Fibroblast of lung (primary cell): ENCODE measurements at regions not wholly inside any gene's neighbourhood (a gene's known extent, or its start where the extent isn't known, plus 50 kb on each side); places are given as distances from the start of the nearest gene placed in this dataset.

Experiments used
- EZH2 ChIP-seq: IDR thresholded peaks from 2 replicates; pipeline ENCODE4 v1.5.1; 2012; ENCODE audit warnings: low read length, control low read depth, mild to moderate bottlenecking; ENCODE audit errors: missing control alignments
- TF ChIP-seq, protein P1 (sequence below), 2 donors: IDR thresholded peaks in 1 of 2; conservative IDR thresholded peaks in 1 of 2; 1 replicate in 1 of 2; 2 replicates in 1 of 2; pipeline ENCODE4 v1.5.1; 2011 to 2012; ENCODE audit warnings: low read length in 2 of 2, control low read depth in 1 of 2, inconsistent platforms in 1 of 2, low read depth in 1 of 2, mild to moderate bottlenecking in 1 of 2

GRCh38 chr3:14285548-14285925, 106.9 kb downstream of the LSM3 start:
- TF ChIP-seq, protein P1, sequence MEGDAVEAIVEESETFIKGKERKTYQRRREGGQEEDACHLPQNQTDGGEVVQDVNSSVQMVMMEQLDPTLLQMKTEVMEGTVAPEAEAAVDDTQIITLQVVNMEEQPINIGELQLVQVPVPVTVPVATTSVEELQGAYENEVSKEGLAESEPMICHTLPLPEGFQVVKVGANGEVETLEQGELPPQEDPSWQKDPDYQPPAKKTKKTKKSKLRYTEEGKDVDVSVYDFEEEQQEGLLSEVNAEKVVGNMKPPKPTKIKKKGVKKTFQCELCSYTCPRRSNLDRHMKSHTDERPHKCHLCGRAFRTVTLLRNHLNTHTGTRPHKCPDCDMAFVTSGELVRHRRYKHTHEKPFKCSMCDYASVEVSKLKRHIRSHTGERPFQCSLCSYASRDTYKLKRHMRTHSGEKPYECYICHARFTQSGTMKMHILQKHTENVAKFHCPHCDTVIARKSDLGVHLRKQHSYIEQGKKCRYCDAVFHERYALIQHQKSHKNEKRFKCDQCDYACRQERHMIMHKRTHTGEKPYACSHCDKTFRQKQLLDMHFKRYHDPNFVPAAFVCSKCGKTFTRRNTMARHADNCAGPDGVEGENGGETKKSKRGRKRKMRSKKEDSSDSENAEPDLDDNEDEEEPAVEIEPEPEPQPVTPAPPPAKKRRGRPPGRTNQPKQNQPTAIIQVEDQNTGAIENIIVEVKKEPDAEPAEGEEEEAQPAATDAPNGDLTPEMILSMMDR (conservative IDR thresholded peaks at IDR 0.05 in 1 of 2, IDR thresholded peaks at IDR 0.05 in 1 of 2; ENCODE audit: low read depth in 1 of 2, low read length in 2 of 2): no peak
- no peak for TF ChIP-seq EZH2
